Fibroblast of villous mesenchyme (primary cell): ENCODE measurements at regions not wholly inside any gene's neighbourhood (a gene's known extent, or its start where the extent isn't known, plus 50 kb on each side); places are given as distances from the start of the nearest gene placed in this dataset.

Source experiments
- DNase-seq: peaks from one replicate; pipeline ENCODE4 v3.0.0-alpha.2; 2010; ENCODE audit warnings: low read depth
- H3K4me3 ChIP-seq: 2 replicates; pipeline ENCODE4 v1.5.1; 2011; ENCODE audit warnings: low read depth, mild to moderate bottlenecking, low read length
- TF ChIP-seq, protein P1 (sequence below): IDR thresholded peaks from 2 replicates; pipeline ENCODE4 v1.5.1; 2012; ENCODE audit warnings: low read depth, mild to moderate bottlenecking, low read length; ENCODE audit not compliant: insufficient read depth

DNA sequence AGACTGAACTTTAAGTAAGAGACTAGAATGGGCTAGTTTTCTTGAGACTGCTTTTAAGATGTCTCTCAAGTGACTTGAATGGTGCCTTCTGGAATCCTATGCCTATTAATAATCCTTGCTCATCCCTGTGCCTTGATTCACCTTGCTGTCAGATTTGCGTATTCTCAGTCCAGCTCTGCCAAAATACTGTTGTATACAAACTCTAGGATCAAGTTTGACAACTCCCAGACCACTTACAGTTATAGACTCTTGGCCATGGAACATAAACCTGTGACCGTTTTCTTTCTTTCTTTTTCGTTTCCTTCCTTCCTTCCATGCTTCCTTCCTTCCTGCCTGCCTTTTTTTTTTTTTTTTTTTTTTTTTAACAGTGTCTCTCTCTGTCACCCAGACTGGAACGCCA is 2390.9 kb upstream of the RAG2 start:
- H3K4me3 ChIP-seq, result no peak overlapping the region
- TF ChIP-seq, protein P1, sequence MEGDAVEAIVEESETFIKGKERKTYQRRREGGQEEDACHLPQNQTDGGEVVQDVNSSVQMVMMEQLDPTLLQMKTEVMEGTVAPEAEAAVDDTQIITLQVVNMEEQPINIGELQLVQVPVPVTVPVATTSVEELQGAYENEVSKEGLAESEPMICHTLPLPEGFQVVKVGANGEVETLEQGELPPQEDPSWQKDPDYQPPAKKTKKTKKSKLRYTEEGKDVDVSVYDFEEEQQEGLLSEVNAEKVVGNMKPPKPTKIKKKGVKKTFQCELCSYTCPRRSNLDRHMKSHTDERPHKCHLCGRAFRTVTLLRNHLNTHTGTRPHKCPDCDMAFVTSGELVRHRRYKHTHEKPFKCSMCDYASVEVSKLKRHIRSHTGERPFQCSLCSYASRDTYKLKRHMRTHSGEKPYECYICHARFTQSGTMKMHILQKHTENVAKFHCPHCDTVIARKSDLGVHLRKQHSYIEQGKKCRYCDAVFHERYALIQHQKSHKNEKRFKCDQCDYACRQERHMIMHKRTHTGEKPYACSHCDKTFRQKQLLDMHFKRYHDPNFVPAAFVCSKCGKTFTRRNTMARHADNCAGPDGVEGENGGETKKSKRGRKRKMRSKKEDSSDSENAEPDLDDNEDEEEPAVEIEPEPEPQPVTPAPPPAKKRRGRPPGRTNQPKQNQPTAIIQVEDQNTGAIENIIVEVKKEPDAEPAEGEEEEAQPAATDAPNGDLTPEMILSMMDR, result no peak
- no peak for DNase-seq

DNA sequence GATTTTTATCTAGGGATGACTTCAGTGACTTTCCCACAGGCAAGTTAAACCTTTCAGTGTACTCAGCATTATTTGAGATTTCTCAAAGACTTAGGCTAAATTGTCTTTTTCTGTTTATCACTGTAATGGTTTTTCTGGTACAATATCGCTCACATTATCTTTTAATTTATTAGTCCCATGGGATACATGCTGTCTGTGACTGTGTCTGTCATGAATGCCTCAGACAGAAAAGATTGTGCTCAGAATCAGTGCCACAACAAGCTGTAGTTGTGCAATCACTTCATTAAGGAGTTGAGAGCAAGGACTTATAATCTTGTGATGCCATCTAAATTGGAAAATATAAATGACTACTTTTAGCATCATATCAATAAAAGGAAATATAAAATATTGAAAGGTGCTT is 2374.2 kb upstream of the RAG2 start:
- H3K4me3 ChIP-seq, result no peak overlapping the region
- TF ChIP-seq, protein P1, result no peak
- DNase-seq, result no peak

DNA sequence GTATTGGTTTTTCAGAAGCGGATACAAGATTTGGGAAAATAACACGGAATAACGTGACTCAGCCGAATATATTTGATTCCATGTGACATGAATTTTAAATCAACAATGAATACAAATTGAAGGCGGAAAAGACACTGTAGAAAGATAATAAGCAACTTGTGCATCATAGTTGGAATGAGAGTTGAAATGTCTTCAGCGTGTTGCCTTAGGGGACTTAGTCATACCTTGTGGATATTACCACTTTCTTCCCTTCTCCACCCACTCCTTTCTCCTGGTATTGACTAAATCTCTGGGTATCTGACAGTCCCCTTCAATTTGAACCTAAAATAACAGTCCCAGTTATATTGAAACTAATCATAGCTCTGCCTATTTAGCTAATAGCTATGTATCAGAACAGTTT is 2373.1 kb upstream of the RAG2 start:
- TF ChIP-seq, protein P1, result no peak
- H3K4me3 ChIP-seq, result no peak overlapping the region
- no peak for DNase-seq

DNA sequence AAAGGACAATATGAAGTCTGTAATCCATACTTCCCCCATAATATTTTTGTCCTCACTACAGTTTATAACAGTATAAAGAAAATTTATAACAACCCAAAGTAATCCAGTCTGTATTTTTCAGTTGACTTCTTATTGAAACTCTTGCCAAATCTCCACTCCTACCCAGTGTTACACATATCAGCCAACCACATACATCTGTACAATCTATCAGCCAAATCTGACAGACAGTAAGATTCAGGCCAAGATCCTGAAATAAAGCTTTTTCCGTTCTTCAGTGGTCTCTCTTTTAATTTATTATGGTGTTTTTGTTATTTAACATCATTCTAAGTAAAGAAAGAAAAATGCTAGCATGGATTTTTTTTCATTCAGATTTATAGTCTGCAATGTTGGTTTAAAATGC is 2370.9 kb upstream of the RAG2 start:
- TF ChIP-seq, protein P1, result no peak
- DNase-seq, result no peak
- no peak overlapping the region for H3K4me3 ChIP-seq

DNA sequence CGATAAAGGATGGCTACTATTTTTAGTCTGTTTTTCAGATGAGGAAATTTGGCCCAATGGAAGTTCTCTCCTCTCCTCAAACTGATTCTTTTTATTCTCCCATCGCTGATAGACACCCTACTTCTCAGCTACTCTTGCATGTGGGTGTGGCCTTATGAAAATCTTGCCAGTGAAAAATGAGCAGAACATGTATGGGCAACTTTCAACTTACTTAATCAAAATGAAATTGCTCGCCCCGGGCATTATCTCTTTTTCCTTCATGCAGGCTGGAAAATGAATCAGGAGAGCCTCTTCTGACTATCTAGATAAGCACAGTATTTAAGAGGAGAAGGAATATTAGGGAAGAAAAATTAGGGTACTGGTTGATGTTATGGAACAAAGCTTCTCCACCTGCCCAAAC is 2354.7 kb upstream of the RAG2 start:
- TF ChIP-seq, protein P1, result no peak
- no peak overlapping the region for H3K4me3 ChIP-seq
- no peak for DNase-seq

DNA sequence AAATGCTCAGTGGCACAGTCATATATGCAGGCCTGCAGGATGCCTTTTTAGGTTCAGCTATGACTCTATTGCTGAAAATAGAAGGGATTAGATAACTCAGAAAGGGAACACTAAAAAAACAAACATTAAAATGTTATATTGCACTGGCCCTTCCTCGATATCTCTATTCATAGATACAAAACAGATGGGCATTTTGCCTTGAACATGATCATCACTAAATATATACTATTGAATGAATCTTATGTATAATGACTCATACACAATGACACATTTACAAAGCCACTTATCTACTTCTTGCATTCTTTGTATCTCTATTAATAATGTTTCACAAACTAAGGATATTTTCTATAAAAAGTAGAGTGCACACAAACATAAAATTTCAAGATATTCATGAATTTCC is 2352.8 kb upstream of the RAG2 start:
- no peak for DNase-seq
- TF ChIP-seq, protein P1, result no peak
- H3K4me3 ChIP-seq, result no peak overlapping the region

DNA sequence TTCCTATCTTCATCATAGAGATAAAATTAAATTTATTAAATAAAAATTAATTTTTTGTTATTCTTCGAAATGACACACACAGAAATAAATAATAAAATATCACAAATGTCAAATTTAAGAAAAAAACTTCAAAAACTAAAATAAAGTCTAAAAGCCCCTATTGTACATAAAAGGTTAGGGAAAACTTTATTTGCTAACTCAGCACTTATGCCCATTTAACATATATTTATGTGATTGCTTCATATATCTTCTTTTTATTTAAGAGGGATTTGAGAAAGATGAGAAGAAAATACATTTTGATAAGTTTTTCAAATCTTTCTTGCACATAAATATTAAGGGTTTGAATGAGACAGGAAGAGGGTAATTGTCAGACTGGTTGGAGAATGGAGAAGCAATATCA is 2350.4 kb upstream of the RAG2 start:
- TF ChIP-seq, protein P1, result no peak
- H3K4me3 ChIP-seq, result no peak overlapping the region
- no peak for DNase-seq
